ENCODE measurements at regions not wholly inside any gene's neighbourhood (a gene's known extent, or its start where the extent isn't known, plus 50 kb on each side); places are given as distances from the start of the nearest gene placed in this dataset.
A peak's percentile ranks its signal among the peaks of the same experiment; 100 is the strongest.

DNA sequence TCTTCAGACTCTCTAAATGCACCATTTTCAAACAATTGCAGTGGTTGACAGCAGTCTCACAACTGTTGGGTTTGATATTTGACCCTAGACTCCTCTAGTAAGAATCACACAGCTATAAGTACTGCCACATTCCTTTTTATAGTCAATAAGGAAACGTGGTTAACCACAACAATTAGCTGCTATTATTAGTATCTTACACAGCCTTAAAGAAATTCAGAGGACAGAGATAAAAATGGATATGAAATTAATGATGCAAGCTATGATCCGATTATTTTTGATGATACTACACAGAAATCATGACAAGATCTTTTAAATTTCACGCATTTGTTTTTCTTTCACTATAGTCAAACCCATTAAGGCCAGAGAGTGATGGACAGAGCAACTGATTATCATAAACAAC, 288.6 kb upstream of the C9orf72 start:
- TF ChIP-seq, protein P1, sequence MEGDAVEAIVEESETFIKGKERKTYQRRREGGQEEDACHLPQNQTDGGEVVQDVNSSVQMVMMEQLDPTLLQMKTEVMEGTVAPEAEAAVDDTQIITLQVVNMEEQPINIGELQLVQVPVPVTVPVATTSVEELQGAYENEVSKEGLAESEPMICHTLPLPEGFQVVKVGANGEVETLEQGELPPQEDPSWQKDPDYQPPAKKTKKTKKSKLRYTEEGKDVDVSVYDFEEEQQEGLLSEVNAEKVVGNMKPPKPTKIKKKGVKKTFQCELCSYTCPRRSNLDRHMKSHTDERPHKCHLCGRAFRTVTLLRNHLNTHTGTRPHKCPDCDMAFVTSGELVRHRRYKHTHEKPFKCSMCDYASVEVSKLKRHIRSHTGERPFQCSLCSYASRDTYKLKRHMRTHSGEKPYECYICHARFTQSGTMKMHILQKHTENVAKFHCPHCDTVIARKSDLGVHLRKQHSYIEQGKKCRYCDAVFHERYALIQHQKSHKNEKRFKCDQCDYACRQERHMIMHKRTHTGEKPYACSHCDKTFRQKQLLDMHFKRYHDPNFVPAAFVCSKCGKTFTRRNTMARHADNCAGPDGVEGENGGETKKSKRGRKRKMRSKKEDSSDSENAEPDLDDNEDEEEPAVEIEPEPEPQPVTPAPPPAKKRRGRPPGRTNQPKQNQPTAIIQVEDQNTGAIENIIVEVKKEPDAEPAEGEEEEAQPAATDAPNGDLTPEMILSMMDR (IDR thresholded peaks at IDR 0.05; ENCODE audit: low read depth, low read length) = no peak

DNA sequence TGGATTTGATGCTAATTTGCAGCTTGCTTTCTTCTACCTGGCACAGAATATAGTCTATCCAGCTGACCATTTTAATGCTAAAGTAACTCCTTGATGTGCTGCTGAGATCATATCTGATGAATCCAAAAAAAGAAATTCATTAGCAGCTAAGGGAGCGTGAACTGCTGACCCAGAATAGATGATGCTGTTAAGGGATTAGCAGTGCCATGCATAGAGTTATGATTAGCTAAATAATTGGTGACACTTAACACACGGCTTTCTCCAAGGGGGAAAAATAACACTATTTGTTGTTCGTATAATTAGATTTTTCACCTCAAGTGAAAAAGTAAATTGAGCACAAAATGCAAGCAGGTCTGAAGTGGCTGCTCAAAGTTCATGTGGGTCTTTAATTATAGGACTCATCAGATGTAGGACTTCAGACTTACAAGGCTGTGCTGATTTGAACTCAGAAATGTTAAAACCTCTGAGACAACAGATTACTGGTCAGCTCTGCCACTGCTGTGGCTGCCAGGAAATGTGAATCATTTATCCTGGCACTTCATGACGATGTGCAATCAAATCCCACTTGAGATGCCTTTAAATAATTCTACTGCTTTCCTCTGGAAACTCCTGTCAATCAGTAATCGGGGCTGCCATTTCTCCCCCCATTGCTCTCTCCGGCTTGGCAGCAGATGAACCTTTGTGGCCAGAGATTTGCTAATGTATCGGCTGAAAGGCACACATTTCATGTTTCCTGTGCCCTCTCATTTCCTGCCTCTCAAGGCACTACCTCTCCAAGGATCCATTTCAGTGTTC, 291.6 kb upstream of the C9orf72 start:
- TF ChIP-seq, protein P1 (IDR thresholded peaks at IDR 0.05; ENCODE audit: low read depth, low read length) = no peak
- no peak overlapping the region for H3K4me3 ChIP-seq (ENCODE audit: low read depth, low read length)

More for the DNA sequence above, 288.6 kb upstream of the C9orf72 start:
- H3K4me3 ChIP-seq (ENCODE audit: low read depth, low read length) = no peak overlapping the region

DNA sequence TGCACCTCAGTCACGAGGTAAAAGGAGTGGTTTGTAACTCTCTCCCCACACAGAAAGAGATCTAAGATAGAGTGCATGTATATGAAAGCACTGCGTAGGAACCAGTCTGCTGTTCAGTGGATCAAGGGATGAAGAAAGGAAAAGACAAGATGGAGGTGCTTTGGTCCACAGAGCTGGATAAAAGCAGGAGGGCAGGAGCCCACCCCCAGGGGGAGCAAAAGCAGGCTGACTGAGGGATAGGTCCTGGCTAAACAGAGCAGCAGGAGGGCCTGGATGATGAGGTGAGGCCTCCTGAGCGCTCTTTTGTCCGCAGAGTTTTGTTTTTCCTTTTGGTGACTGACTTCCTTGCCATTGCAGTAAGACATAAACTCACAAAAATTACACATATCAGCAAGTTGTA, 293.5 kb upstream of the C9orf72 start:
- TF ChIP-seq, protein P1 (IDR thresholded peaks at IDR 0.05; ENCODE audit: low read depth, low read length) = no peak
- no peak overlapping the region for H3K4me3 ChIP-seq (ENCODE audit: low read depth, low read length)

DNA sequence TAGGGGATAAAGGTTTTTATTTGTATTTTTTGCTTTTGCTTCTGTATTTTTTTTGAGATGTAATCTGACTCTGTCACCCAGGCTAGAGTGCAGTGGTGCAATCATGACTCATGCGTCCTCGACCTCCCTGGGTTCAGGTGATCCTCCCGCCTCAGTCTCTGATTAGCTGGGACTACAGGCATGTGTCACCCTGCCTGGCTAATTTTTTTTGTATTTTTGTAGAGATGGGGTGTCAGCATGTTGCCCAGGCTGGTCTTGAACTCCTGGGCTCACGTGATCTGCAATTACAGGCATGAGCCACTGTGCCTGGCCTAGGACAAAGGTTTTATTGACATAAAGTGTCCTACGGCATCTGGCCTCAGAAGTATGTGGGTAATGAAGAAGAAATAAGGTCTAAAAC, 297.1 kb upstream of the C9orf72 start:
- TF ChIP-seq, protein P1 (IDR thresholded peaks at IDR 0.05; ENCODE audit: low read depth, low read length) = no peak
- H3K4me3 ChIP-seq (ENCODE audit: low read depth, low read length) = no peak overlapping the region

DNA sequence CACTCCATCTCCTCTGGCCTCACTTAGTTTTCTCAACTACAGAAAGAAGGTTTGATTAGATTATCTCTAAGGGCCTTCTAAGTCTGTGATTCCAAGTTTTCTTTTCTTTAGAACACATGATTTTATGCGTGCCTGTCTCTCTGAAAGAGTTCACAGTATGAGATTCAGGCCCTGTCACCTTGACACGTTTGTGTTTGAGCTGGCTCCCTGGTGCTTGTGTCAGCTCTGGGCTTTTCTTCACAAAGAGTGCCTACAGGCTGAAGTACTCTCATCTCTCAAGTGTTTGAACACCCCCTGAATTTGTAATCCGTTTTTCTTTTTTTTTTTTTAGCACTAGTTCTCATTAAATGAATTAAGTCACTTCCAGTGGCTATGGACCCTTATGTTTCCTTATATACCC, 306.9 kb upstream of the C9orf72 start:
- no peak overlapping the region for H3K4me3 ChIP-seq (ENCODE audit: low read depth, low read length)
- TF ChIP-seq, protein P1 (IDR thresholded peaks at IDR 0.05; ENCODE audit: low read depth, low read length) = no peak

DNA sequence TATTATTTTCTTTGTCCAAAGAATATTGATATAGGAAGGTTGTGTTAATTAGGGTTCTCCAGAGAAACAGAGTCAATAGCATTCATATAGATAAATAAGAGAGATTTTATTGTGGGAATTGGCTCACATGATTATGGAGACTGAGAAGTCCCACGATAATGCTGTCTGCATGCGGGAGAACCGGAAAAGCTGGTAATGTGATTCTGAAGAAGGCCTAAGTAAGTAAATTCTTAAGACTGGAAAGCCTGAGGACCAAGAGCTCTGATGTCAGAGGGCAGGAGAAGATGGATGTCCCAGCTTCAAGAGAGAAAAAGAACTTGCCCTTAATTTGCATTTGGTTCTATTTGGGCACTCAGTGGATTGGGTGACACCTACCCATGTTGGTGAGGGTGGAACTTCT, 307.4 kb upstream of the C9orf72 start:
- H3K4me3 ChIP-seq (ENCODE audit: low read depth, low read length) = no peak overlapping the region
- TF ChIP-seq, protein P1 (IDR thresholded peaks at IDR 0.05; ENCODE audit: low read depth, low read length) = no peak

DNA sequence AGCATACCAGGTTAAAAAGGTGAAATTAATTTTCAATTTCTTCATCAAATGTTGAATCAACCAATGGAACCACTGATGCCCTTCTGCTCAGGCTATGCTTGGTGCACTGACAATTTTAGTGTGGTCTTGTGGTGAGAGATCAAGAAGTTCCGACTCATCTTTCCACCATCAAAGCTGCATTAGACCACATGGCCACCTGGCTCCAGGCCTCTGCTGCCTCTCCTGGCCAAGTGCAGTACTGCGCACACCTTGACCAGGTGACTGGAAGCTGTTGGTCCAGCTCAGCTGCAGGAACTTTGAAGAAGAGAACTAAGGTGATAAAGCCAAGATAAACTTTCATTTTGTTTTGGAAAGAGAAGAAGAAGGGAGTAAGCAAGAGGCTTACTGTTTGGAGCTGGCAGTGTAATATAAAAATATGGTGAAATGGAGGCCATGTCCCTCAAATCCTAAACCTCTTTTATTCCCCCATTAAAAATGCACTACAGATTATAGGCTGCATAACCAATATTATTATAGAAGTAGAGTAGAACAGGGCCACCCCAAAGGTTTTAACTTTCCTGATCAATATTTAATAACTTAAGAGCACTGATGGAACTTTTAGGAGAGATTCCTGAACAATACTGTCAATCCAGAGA, 315.5 kb upstream of the C9orf72 start:
- no peak overlapping the region for H3K4me3 ChIP-seq (ENCODE audit: low read depth, low read length)
- TF ChIP-seq, protein P1 (IDR thresholded peaks at IDR 0.05; ENCODE audit: low read depth, low read length) = peak; percentile 44

Data from WI38 (cell line).